OCI-LY3 (cell line): ENCODE measurements at regions not wholly inside any gene's neighbourhood (a gene's known extent, or its start where the extent isn't known, plus 50 kb on each side); places are given as distances from the start of the nearest gene placed in this dataset.

Experiments
- H2AFZ ChIP-seq: fragments of 200-600, 300-600 bp; shearing (Covaris generic); 2 replicates; pipeline ENCODE4 v1.6.0; 2014; ENCODE audit warnings: antibody characterized with exemption, low read depth, low read length
- H3K27ac ChIP-seq: fragments of 200-600, 300-600 bp; sonication (generic); 2 replicates; pipeline ENCODE4 v1.5.1; 2014; ENCODE audit warnings: mild to moderate bottlenecking, low read length, moderate library complexity, mixed read lengths
- H3K27me3 ChIP-seq: fragments of 200-600, 300-600 bp; sonication (generic); 2 replicates; pipeline ENCODE4 v1.6.1; 2014; ENCODE audit warnings: low read depth, low read length, mixed read lengths
- H3K36me3 ChIP-seq: fragments of 200-600, 300-600 bp; sonication (generic); replicated peaks from 2 replicates; pipeline ENCODE3; 2014; ENCODE audit warnings: low read depth, low read length, mixed read lengths
- H3K4me1 ChIP-seq: fragments of 300-600, 200-600 bp; sonication (generic); 2 replicates; pipeline ENCODE4 v1.6.1; 2014; ENCODE audit warnings: low read length, mixed read lengths
- H3K4me2 ChIP-seq: fragments of 200-600, 300-600 bp; sonication (generic); 2 replicates; pipeline ENCODE4 v1.6.1; 2014; ENCODE audit warnings: low read length, mixed read lengths
- H3K4me3 ChIP-seq: fragments of 300-600, 200-600 bp; sonication (generic); 2 replicates; pipeline ENCODE4 v1.5.1; 2014; ENCODE audit warnings: antibody characterized with exemption, mild to moderate bottlenecking, low read length, moderate library complexity
- H3K79me2 ChIP-seq: fragments of 300-600, 200-600 bp; shearing (Covaris generic); 2 replicates; pipeline ENCODE4 v1.6.1; 2014; ENCODE audit warnings: mild to moderate bottlenecking, low read length, mixed read lengths
- H3K9ac ChIP-seq: fragments of 300-600, 200-600 bp; shearing (Covaris generic); 2 replicates; pipeline ENCODE4 v1.6.0; 2014; ENCODE audit warnings: mild to moderate bottlenecking, low read length, moderate library complexity
- H3K9me3 ChIP-seq: fragments of 200-600, 300-600 bp; shearing (Covaris generic); 2 replicates; pipeline ENCODE4 v1.6.1; 2014; ENCODE audit warnings: low read length, mixed read lengths; ENCODE audit not compliant: insufficient read depth
- H4K20me1 ChIP-seq: fragments of 200-600, 300-600 bp; sonication (generic); 2 replicates; pipeline ENCODE4 v1.6.1; 2016; ENCODE audit warnings: low read length, mixed read lengths; ENCODE audit not compliant: insufficient read depth
- CTCF ChIP-seq: fragments of 200-600, 300-600 bp; sonication (generic); IDR thresholded peaks from 2 replicates; pipeline ENCODE4 v1.5.1; 2014; ENCODE audit warnings: antibody characterized with exemption, low read length, low read depth
- EZH2phosphoT487 ChIP-seq: fragments of 200-600 bp; shearing (Covaris generic); IDR thresholded peaks from 2 replicates; pipeline ENCODE4 v1.6.1; 2018; ENCODE audit warnings: antibody characterized with exemption, mixed run types, low read depth

- TF ChIP-seq EZH2phosphoT487 (no peak), CTCF (no peak)
- Histone ChIP-seq H3K27me3 (no peaks in the 10 kb centered on the region), H4K20me1 (no peaks in the 10 kb centered on the region), H3K4me3 (no peak overlapping the region), H3K4me1 (peaks cover 6% of the 10 kb centered on the region; the same call in 1 of the 2 replicates), H3K9me3 (no peaks in the 10 kb centered on the region), H3K4me2 (no peak overlapping the region), H3K79me2 (no peaks in the 10 kb centered on the region), H3K9ac (no peak overlapping the region), H2AFZ (no peak overlapping the region), H3K36me3 (no peaks in the 10 kb centered on the region), H3K27ac (no peak overlapping the region)
Measured at GRCh38 chr7:46428295-46428694, 507.2 kb upstream of the IGFBP3 start.

- H4K20me1 ChIP-seq, result no peaks in the 10 kb centered on the region
- peaks cover 6% of the 10 kb centered on the region; the same call in 1 of the 2 replicates for H3K4me1 ChIP-seq
- no peak overlapping the region for H3K4me3 ChIP-seq
- H3K9ac ChIP-seq, result no peak overlapping the region
- H3K27me3 ChIP-seq, result no peaks in the 10 kb centered on the region
- H3K4me2 ChIP-seq, result no peak overlapping the region
- no peak overlapping the region for H2AFZ ChIP-seq
- no peaks in the 10 kb centered on the region for H3K79me2 ChIP-seq
- H3K9me3 ChIP-seq, result no peaks in the 10 kb centered on the region
- H3K36me3 ChIP-seq, result no peaks in the 10 kb centered on the region
- H3K27ac ChIP-seq, result no peak overlapping the region
- TF ChIP-seq EZH2phosphoT487, result no peak
- TF ChIP-seq CTCF, result no peak
Measured at GRCh38 chr7:46424934-46425333, 503.9 kb upstream of the IGFBP3 start.

- Histone ChIP-seq H3K4me3 (no peak overlapping the region), H3K9ac (no peak overlapping the region), H3K27me3 (no peaks in the 10 kb centered on the region), H3K9me3 (peaks cover under 1% of the 10 kb centered on the region; the same call in 1 of the 2 replicates), H4K20me1 (no peaks in the 10 kb centered on the region), H3K27ac (no peak overlapping the region), H3K4me1 (peaks cover 12% of the 10 kb centered on the region), H3K4me2 (no peak overlapping the region), H3K36me3 (no peaks in the 10 kb centered on the region), H2AFZ (no peak overlapping the region), H3K79me2 (no peaks in the 10 kb centered on the region)
- TF ChIP-seq EZH2phosphoT487, result no peak
Measured at GRCh38 chr7:46421441-46422230, 500.6 kb upstream of the IGFBP3 start.

GRCh38 chr7:46414946-46415345 lies 493.9 kb upstream of the IGFBP3 start:
- peaks cover 3% of the 10 kb centered on the region for H3K36me3 ChIP-seq

More at GRCh38 chr7:46414946-46415345, 493.9 kb upstream of the IGFBP3 start:
- Histone ChIP-seq H3K27me3 (no peaks in the 10 kb centered on the region), H3K9ac (no peak overlapping the region), H3K27ac (no peak overlapping the region), H3K9me3 (peaks cover 5% of the 10 kb centered on the region; the same call in 1 of the 2 replicates), H3K4me3 (no peak overlapping the region), H4K20me1 (no peaks in the 10 kb centered on the region), H3K4me2 (no peak overlapping the region), H3K79me2 (no peaks in the 10 kb centered on the region), H2AFZ (no peak overlapping the region), H3K4me1 (peaks cover 17% of the 10 kb centered on the region)
- TF ChIP-seq EZH2phosphoT487, result no peak
- TF ChIP-seq CTCF, result no peak
